GM12878 (cell line): ENCODE measurements at regions not wholly inside any gene's neighbourhood (a gene's known extent, or its start where the extent isn't known, plus 50 kb on each side); places are given as distances from the start of the nearest gene placed in this dataset.

Experiments used
- ATAC-seq: fragments of 200-7000 bp; cut with Tn5 transposase; 3 replicates; pipeline ENCODE4 v1.9.1; 2020; ENCODE audit warnings: mild to moderate bottlenecking, moderate library complexity
- BruUV-seq: library from RNA; stranded (reverse); fragments of 400-500 nt; replicated peaks from 2 replicates; lab custom pipeline; 2021; lab: Mats Ljungman, UMichigan
- CTCF ChIA-PET: fragments of 300-600 bp; sonication (Branson Sonifier 250); formaldehyde crosslinking; extraction: SDS; loops from one replicate; lab custom pipeline; 2021; ENCODE audit warnings: inconsistent platforms; lab: Yijun Ruan, JAX
- POLR2A ChIA-PET: fragments of 350-600 bp; formaldehyde crosslinking; extraction: SDS; loops from one replicate; lab custom pipeline; 2021; ENCODE audit warnings: inconsistent platforms; lab: Charles Lee
- RAD21 ChIA-PET: fragments of 300-600 bp; sonication (Branson Sonifier 250); formaldehyde crosslinking; loops from one replicate; lab custom pipeline; 2023; ENCODE audit warnings: antibody characterized with exemption; ENCODE audit not compliant: unreplicated experiment; lab: Charles Lee
- SMC1A ChIA-PET: fragments of 300-600 bp; sonication (Branson Sonifier 250); formaldehyde crosslinking; loops from one replicate; lab custom pipeline; 2023; ENCODE audit not compliant: unreplicated experiment, uncharacterized antibody; lab: Charles Lee
- DNase-seq: peaks from one replicate; pipeline ENCODE4 v3.0.0-alpha.2; 2011; ENCODE audit warnings: low read depth, low spot score
- FAIRE-seq: peaks from 3 replicates; lab custom pipeline; 2011; peaks lifted over from hg19 to GRCh38; lab: Jason Lieb, UNC
- H2AFZ ChIP-seq: 2 replicates; pipeline ENCODE4 v1.6.0; 2011; ENCODE audit warnings: low read depth, low read length, control low read depth; ENCODE audit not compliant: control insufficient read depth
- H3K27ac ChIP-seq: 2 replicates; pipeline ENCODE4 v1.5.1; 2011; ENCODE audit warnings: control low read depth; ENCODE audit not compliant: control insufficient read depth, insufficient read depth
- H3K27me3 ChIP-seq, 2 experiments: replicated peaks in 1 of 2; 2 replicates each; pipeline versions ENCODE4 v1.6.0 to v1.6.1; 2011; ENCODE audit warnings: low read length in 1 of 2; ENCODE audit not compliant: control insufficient read depth in 2 of 2, insufficient read depth in 2 of 2
- H3K36me3 ChIP-seq, 2 experiments: 2 replicates each; pipeline ENCODE4 v1.5.1; 2011; ENCODE audit warnings: low read length in 1 of 2; ENCODE audit not compliant: control insufficient read depth in 2 of 2, insufficient read depth in 2 of 2
- H3K4me1 ChIP-seq: 2 replicates; pipeline ENCODE4 v1.6.1; 2011; ENCODE audit warnings: mild to moderate bottlenecking, low read length, moderate library complexity, mixed read lengths; ENCODE audit not compliant: control insufficient read depth, insufficient read depth
- H3K4me2 ChIP-seq: 2 replicates; pipeline ENCODE4 v1.6.0; 2011; ENCODE audit warnings: control low read depth; ENCODE audit not compliant: control insufficient read depth, insufficient read depth
- H3K4me3 ChIP-seq: fragments of 200-600 bp; sonication (generic); 2 replicates; pipeline ENCODE4 v1.5.1; 2016
- H3K79me2 ChIP-seq: 2 replicates; pipeline ENCODE4 v1.6.0; 2011; ENCODE audit warnings: low read length; ENCODE audit not compliant: control insufficient read depth, insufficient read depth
- H3K9ac ChIP-seq: 2 replicates; pipeline ENCODE4 v1.8.0; 2011; ENCODE audit warnings: low read length, control low read depth, mixed read lengths; ENCODE audit not compliant: control insufficient read depth, insufficient read depth
- H3K9me3 ChIP-seq: replicated peaks from 3 replicates; pipeline ENCODE4 v1.5.1; 2011; ENCODE audit warnings: mild to moderate bottlenecking, low read length; ENCODE audit not compliant: control insufficient read depth, insufficient read depth
- H4K20me1 ChIP-seq: 2 replicates; pipeline ENCODE4 v1.6.0; 2011; ENCODE audit not compliant: control insufficient read depth, insufficient read depth
- CHD1 ChIP-seq: IDR thresholded peaks from 2 replicates; pipeline ENCODE4 v1.6.1; 2012; ENCODE audit warnings: low read depth, low read length, improper control_type of control experiment
- KAT2A ChIP-seq: conservative IDR thresholded peaks from 2 replicates; pipeline ENCODE4 v1.6.1; 2011; ENCODE audit warnings: low read depth, low read length; ENCODE audit not compliant: control insufficient read depth
- NR2C2 ChIP-seq: IDR thresholded peaks from 2 replicates; pipeline ENCODE4 v1.6.1; 2011; ENCODE audit warnings: borderline replicate concordance, low read depth; ENCODE audit not compliant: control insufficient read depth, insufficient read length
- SIX5 ChIP-seq: IDR thresholded peaks from 2 replicates; pipeline ENCODE4 v1.6.1; 2011; ENCODE audit warnings: mild to moderate bottlenecking, low read depth, low read length, moderate library complexity; ENCODE audit not compliant: severe bottlenecking
- WGBS: methylation state at CpG from one replicate; pipeline ENCODE4 v1.1.6; 2016; ENCODE audit warnings: low lambda C conversion rate; ENCODE audit not compliant: insufficient replicate concordance, insufficient coverage; ENCODE audit errors: missing lambda C conversion rate; 5-methylcytosine and 5-hydroxymethylcytosine counted together
- in situ Hi-C: fragments of 300-500 bp; cut with MboI; formaldehyde crosslinking; loops from 9 replicates; pipeline ENCODE4 v1.14.3; 2018; ENCODE audit warnings: mixed read lengths
- intact Hi-C: fragments of 100-400 bp; cut with micrococcal nuclease; formaldehyde crosslinking; loops from one replicate; pipeline ENCODE4 v1.14.2; 2022; ENCODE audit not compliant: unreplicated experiment
- TF ChIP-seq, protein P1 (sequence below): fragments of 450-650 bp; formaldehyde crosslinking; IDR thresholded peaks from 2 replicates; pipeline ENCODE4 v1.5.0; 2022; ENCODE audit warnings: mild to moderate bottlenecking, missing genetic modification characterization
- TF ChIP-seq, protein P2 (sequence below): IDR thresholded peaks from 2 replicates; pipeline ENCODE4 v1.6.1; 2012; ENCODE audit warnings: low read depth, low read length, improper control_type of control experiment

DNA sequence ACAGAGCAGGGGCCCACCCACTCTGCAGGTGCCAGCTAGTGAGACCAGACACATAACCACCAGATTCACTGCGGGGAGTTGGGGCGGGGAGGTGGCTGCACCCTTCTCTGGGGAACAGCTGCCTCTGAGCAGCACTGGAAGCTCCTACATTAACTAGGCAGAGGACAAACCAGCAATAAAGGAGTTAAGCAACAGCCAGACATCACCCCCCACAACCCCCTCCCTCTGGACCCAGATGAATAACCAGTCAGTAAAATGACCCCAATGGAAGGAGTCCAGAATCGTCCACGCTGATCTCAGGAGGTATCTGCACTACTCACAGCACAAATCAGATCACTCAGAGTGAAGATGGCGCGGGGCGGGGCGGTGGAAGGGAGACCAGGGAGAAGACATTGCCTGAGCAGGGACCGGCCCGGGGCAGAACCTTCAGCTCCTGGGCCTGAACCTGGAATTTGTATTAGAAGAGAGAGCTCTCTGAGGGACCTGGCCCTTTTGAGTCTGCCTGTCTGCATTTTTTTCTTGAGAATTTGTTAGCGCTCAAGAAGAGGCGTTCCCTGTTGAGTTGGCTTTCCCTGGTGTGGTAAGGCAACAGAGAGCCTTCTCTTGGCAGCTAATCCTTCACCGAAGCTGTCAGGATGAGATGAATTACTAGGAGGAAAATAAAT, 125.5 kb upstream of the NCAM1 start:
- 47% methylated on average over 13 of the region's 13 CpGs for WGBS
- H2AFZ ChIP-seq: no peak overlapping the region
- no peak for FAIRE-seq
- SMC1A ChIA-PET: interaction anchor here (0.8 kb wide), 1 partner anchor 19 kb away, joined by 3 read pairs; no protein-coding TSS in a partner anchor
- CTCF ChIA-PET: no interaction called here
- no peak overlapping the region for H3K4me3 ChIP-seq
- no peak overlapping the region for H3K4me2 ChIP-seq
- no peak for ATAC-seq
- no TSS peak for BruUV-seq
- H3K27ac ChIP-seq: no peak overlapping the region
- no peaks in the 10 kb centered on the region for H4K20me1 ChIP-seq
- in situ Hi-C loops (no loop called here), intact Hi-C loops (no loop called here)
- no peaks in the 10 kb centered on the region for H3K36me3 ChIP-seq
- POLR2A ChIA-PET: no interaction called here
- no peaks in the 10 kb centered on the region for H3K79me2 ChIP-seq
- H3K9me3 ChIP-seq: no peaks in the 10 kb centered on the region
- no peak for DNase-seq
- H3K9ac ChIP-seq: no peak overlapping the region
- no peaks in the 10 kb centered on the region for H3K4me1 ChIP-seq
- RAD21 ChIA-PET: no interaction called here
- peaks cover 0 to 2% of the 10 kb centered on the region in 2 experiments; a peak in 2 of 4 replicates for H3K27me3 ChIP-seq
- TF ChIP-seq SIX5: no peak
- no peak for TF ChIP-seq KAT2A
- TF ChIP-seq, protein P1, sequence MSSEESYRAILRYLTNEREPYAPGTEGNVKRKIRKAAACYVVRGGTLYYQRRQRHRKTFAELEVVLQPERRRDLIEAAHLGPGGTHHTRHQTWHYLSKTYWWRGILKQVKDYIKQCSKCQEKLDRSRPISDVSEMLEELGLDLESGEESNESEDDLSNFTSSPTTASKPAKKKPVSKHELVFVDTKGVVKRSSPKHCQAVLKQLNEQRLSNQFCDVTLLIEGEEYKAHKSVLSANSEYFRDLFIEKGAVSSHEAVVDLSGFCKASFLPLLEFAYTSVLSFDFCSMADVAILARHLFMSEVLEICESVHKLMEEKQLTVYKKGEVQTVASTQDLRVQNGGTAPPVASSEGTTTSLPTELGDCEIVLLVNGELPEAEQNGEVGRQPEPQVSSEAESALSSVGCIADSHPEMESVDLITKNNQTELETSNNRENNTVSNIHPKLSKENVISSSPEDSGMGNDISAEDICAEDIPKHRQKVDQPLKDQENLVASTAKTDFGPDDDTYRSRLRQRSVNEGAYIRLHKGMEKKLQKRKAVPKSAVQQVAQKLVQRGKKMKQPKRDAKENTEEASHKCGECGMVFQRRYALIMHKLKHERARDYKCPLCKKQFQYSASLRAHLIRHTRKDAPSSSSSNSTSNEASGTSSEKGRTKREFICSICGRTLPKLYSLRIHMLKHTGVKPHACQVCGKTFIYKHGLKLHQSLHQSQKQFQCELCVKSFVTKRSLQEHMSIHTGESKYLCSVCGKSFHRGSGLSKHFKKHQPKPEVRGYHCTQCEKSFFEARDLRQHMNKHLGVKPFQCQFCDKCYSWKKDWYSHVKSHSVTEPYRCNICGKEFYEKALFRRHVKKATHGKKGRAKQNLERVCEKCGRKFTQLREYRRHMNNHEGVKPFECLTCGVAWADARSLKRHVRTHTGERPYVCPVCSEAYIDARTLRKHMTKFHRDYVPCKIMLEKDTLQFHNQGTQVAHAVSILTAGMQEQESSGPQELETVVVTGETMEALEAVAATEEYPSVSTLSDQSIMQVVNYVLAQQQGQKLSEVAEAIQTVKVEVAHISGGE (CRISPR knock-in tag): no peak
- TF ChIP-seq CHD1: no peak
- TF ChIP-seq, protein P2, sequence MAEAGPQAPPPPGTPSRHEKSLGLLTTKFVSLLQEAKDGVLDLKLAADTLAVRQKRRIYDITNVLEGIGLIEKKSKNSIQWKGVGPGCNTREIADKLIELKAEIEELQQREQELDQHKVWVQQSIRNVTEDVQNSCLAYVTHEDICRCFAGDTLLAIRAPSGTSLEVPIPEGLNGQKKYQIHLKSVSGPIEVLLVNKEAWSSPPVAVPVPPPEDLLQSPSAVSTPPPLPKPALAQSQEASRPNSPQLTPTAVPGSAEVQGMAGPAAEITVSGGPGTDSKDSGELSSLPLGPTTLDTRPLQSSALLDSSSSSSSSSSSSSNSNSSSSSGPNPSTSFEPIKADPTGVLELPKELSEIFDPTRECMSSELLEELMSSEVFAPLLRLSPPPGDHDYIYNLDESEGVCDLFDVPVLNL: no peak
- no peak for TF ChIP-seq NR2C2
